ENCODE measurements at regions not wholly inside any gene's neighbourhood (a gene's known extent, or its start where the extent isn't known, plus 50 kb on each side); places are given as distances from the start of the nearest gene placed in this dataset.

DNA sequence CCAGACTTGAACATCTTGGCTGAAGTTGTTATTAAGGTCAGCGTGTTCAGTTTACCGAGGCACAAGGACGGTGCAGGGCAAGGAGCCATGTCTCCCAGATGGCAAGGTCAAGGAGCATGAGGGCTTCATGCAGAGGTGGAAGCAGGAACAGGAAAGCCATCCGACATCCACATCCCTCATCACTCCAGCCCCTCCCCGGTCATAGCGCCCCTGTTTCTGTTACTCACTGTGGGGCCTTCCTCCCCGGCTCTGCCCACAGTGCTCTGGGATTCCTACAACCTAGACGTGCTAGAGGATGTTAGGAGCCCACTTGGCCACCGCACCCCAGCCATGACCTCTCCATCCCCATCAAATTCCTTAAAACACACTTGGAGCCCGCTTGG, 146.7 kb downstream of the TTLL2 start:
- 88% methylated on average over 7 of the region's 10 CpGs for WGBS (ENCODE audit: insufficient coverage)
- Histone ChIP-seq H3K9me3 (no peaks in the 10 kb centered on the region), H3K4me1 (ENCODE audit: control insufficient read depth in 1 of 2, extremely low read depth in 1 of 2, insufficient read depth in 2 of 2, low read length in 2 of 2) (no peaks in the 10 kb centered on the region), H3K27ac (ENCODE audit: low read length) (no peak overlapping the region), H3K27me3 (replicated peaks in 1 of 2; ENCODE audit: control insufficient read depth in 2 of 2, extremely low read depth in 1 of 2, insufficient read depth in 2 of 2, low read length in 1 of 2) (peaks cover 0 to 8% of the 10 kb centered on the region in 2 experiments), H3K4me3 (ENCODE audit: control insufficient read depth in 1 of 2, extremely low read depth in 1 of 2, low read length in 1 of 2) (no peak overlapping the region), H3K36me3 (ENCODE audit: control insufficient read depth in 2 of 2, extremely low read depth in 1 of 2, insufficient read depth in 1 of 2, low read length in 1 of 2) (no peaks in the 10 kb centered on the region)
- Mint-ChIP-seq H3K9me3 (no peaks in the 10 kb centered on the region), H3K27me3 (peaks cover 0 to 6% of the 10 kb centered on the region in 2 donors), H3K36me3 (no peaks in the 10 kb centered on the region), H3K27ac (no peak overlapping the region), H3K4me1 (peaks cover 2 to 5% (median 4%) of the 10 kb centered on the region in 3 donors), H3K4me3 (no peak overlapping the region)
- ATAC-seq (replicated peaks in 1 of 4) (no peak), DNase-seq (no peak)
- CTCF ChIA-PET, result no interaction called here
- POLR2A ChIA-PET, result no interaction called here

- DNase-seq, result no peak
- H3K4me1 ChIP-seq (ENCODE audit: control insufficient read depth in 1 of 2, extremely low read depth in 1 of 2, insufficient read depth in 2 of 2, low read length in 2 of 2), result no peaks in the 10 kb centered on the region
- H3K9me3 ChIP-seq, result no peaks in the 10 kb centered on the region
- H3K27ac ChIP-seq (ENCODE audit: low read length), result no peak overlapping the region
- no peak for ATAC-seq (replicated peaks in 1 of 4)
- 100% methylated on average over 4 of the region's 4 CpGs for WGBS (ENCODE audit: insufficient coverage)
- no peak overlapping the region for H3K4me3 ChIP-seq (ENCODE audit: control insufficient read depth in 1 of 2, extremely low read depth in 1 of 2, low read length in 1 of 2)
- Mint-ChIP-seq H3K4me3 (no peak overlapping the region), H3K36me3 (no peaks in the 10 kb centered on the region), H3K9me3 (no peaks in the 10 kb centered on the region), H3K4me1 (peaks cover 2 to 5% (median 4%) of the 10 kb centered on the region in 3 donors), H3K27ac (no peak overlapping the region), H3K27me3 (peaks cover 0 to 6% of the 10 kb centered on the region in 2 donors)
- ChIA-PET CTCF (no interaction called here), POLR2A (no interaction called here)
- H3K27me3 ChIP-seq (replicated peaks in 1 of 2; ENCODE audit: control insufficient read depth in 2 of 2, extremely low read depth in 1 of 2, insufficient read depth in 2 of 2, low read length in 1 of 2), result peaks cover 0 to 8% of the 10 kb centered on the region in 2 experiments
- no peaks in the 10 kb centered on the region for H3K36me3 ChIP-seq (ENCODE audit: control insufficient read depth in 2 of 2, extremely low read depth in 1 of 2, insufficient read depth in 1 of 2, low read length in 1 of 2)
Measured at GRCh38 chr6:167472148-167472547, 147.3 kb downstream of the TTLL2 start.

DNA sequence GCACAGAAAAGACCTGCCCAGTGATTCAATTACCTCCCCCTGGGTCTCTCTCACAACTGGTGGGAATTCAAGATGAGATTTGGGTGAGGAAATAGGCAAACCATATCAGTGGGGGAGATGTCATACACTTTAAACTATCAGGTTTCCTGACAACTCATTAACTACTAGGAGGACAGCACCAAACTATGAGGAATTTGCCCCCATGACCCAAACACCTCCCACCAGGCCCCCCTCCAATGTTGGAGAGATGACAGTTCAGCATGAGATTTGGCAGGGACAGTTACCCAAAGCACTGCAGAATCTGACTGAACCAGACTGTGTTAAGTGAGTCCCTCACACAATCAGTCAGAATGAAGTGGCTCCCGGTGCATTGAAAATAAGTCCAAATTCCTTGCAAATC, 148.0 kb downstream of the TTLL2 start:
- CTCF ChIA-PET, result no interaction called here
- H3K4me1 Mint-ChIP-seq, result peaks cover 2 to 5% (median 4%) of the 10 kb centered on the region in 3 donors

DNA sequence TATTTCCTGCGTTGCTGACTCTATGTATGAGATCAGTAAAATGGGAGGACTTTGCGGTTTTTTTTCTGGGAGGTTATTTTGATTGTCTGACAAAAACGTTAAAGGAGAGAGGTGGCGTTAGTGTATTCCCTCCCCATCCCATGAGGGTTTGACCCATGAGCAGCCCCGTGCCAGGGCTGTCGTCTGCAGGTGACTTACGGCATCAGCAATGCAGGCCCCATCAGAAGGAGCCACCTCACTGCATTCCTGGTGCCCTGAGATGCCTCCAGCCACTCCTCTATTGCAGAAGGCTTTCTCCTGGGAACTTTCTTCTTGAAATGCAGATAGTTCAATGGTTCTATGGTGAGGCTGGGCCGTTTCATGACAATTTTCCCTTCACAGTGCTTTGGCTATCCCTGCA, 149.3 kb downstream of the TTLL2 start:
- Mint-ChIP-seq H3K27ac (no peak overlapping the region), H3K4me3 (no peak overlapping the region), H3K27me3 (peaks cover 0 to 9% of the 10 kb centered on the region in 2 donors), H3K9me3 (no peaks in the 10 kb centered on the region), H3K4me1 (peaks cover 0 to 1% (median 1%) of the 10 kb centered on the region in 3 donors), H3K36me3 (no peaks in the 10 kb centered on the region)
- WGBS (ENCODE audit: insufficient coverage), result 100% methylated on average over 1 of the region's 8 CpGs
- no peak for ATAC-seq (replicated peaks in 1 of 4)
- H3K36me3 ChIP-seq (ENCODE audit: control insufficient read depth in 2 of 2, extremely low read depth in 1 of 2, insufficient read depth in 1 of 2, low read length in 1 of 2), result no peaks in the 10 kb centered on the region
- H3K4me1 ChIP-seq (ENCODE audit: control insufficient read depth in 1 of 2, extremely low read depth in 1 of 2, insufficient read depth in 2 of 2, low read length in 2 of 2), result no peaks in the 10 kb centered on the region
- CTCF ChIA-PET, result no interaction called here
- no peaks in the 10 kb centered on the region for H3K9me3 ChIP-seq
- no peak for DNase-seq
- no peak overlapping the region for H3K27ac ChIP-seq (ENCODE audit: low read length)
- POLR2A ChIA-PET, result no interaction called here
- H3K27me3 ChIP-seq (replicated peaks in 1 of 2; ENCODE audit: control insufficient read depth in 2 of 2, extremely low read depth in 1 of 2, insufficient read depth in 2 of 2, low read length in 1 of 2), result peaks cover 0 to 8% of the 10 kb centered on the region in 2 experiments
- H3K4me3 ChIP-seq (ENCODE audit: control insufficient read depth in 1 of 2, extremely low read depth in 1 of 2, low read length in 1 of 2), result no peak overlapping the region

More for the DNA sequence above, 148.0 kb downstream of the TTLL2 start:
- Histone ChIP-seq H3K4me3 (ENCODE audit: control insufficient read depth in 1 of 2, extremely low read depth in 1 of 2, low read length in 1 of 2) (no peak overlapping the region), H3K4me1 (ENCODE audit: control insufficient read depth in 1 of 2, extremely low read depth in 1 of 2, insufficient read depth in 2 of 2, low read length in 2 of 2) (no peaks in the 10 kb centered on the region), H3K27me3 (replicated peaks in 1 of 2; ENCODE audit: control insufficient read depth in 2 of 2, extremely low read depth in 1 of 2, insufficient read depth in 2 of 2, low read length in 1 of 2) (peaks cover 0 to 8% of the 10 kb centered on the region in 2 experiments), H3K36me3 (ENCODE audit: control insufficient read depth in 2 of 2, extremely low read depth in 1 of 2, insufficient read depth in 1 of 2, low read length in 1 of 2) (no peaks in the 10 kb centered on the region), H3K27ac (ENCODE audit: low read length) (no peak overlapping the region), H3K9me3 (no peaks in the 10 kb centered on the region)
- POLR2A ChIA-PET, result no interaction called here
- Mint-ChIP-seq H3K4me3 (no peak overlapping the region), H3K27me3 (peaks cover 0 to 3% of the 10 kb centered on the region in 2 donors), H3K27ac (no peak overlapping the region), H3K36me3 (no peaks in the 10 kb centered on the region), H3K9me3 (no peaks in the 10 kb centered on the region)
- WGBS (ENCODE audit: insufficient coverage), result no CpG with 5 or more reads among the region's 1 CpG
- ATAC-seq (replicated peaks in 1 of 4) (no peak), DNase-seq (no peak)

DNA sequence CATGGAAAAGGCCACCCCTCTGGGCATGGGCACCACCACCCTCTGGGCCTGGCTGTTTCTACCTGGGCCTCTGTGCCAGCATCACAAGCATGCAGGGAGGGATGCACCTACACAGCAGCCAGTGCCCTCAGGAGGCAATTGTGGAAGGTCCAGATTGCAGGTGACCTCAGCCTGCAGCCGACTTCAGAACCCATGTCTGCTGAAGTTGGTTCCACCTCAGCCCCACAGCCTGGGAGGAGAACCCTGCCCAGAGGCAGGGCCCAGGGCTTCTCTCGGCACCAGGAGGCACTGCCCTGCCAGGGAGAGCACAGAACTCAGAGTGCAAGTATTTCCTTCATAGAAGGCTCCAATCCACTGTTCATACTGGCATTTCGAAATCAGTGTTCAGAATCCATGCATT, 149.8 kb downstream of the TTLL2 start:
- Mint-ChIP-seq H3K9me3 (no peaks in the 10 kb centered on the region), H3K4me3 (no peak overlapping the region), H3K36me3 (no peaks in the 10 kb centered on the region), H3K4me1 (no peaks in the 10 kb centered on the region), H3K27me3 (peaks cover 1 to 8% of the 10 kb centered on the region in 2 donors), H3K27ac (no peak overlapping the region)
- H3K36me3 ChIP-seq (ENCODE audit: control insufficient read depth in 2 of 2, extremely low read depth in 1 of 2, insufficient read depth in 1 of 2, low read length in 1 of 2), result no peaks in the 10 kb centered on the region
- DNase-seq, result no peak
- H3K27me3 ChIP-seq (replicated peaks in 1 of 2; ENCODE audit: control insufficient read depth in 2 of 2, extremely low read depth in 1 of 2, insufficient read depth in 2 of 2, low read length in 1 of 2), result peaks cover 0 to 12% of the 10 kb centered on the region in 2 experiments
- no peak for ATAC-seq (replicated peaks in 1 of 4)
- H3K9me3 ChIP-seq, result no peaks in the 10 kb centered on the region
- H3K4me3 ChIP-seq (ENCODE audit: control insufficient read depth in 1 of 2, extremely low read depth in 1 of 2, low read length in 1 of 2), result no peak overlapping the region
- no peak overlapping the region for H3K27ac ChIP-seq (ENCODE audit: low read length)
- no peaks in the 10 kb centered on the region for H3K4me1 ChIP-seq (ENCODE audit: control insufficient read depth in 1 of 2, extremely low read depth in 1 of 2, insufficient read depth in 2 of 2, low read length in 2 of 2)
- WGBS (ENCODE audit: insufficient coverage), result 79% methylated on average over 2 of the region's 3 CpGs
- ChIA-PET POLR2A (no interaction called here), CTCF (no interaction called here)

DNA sequence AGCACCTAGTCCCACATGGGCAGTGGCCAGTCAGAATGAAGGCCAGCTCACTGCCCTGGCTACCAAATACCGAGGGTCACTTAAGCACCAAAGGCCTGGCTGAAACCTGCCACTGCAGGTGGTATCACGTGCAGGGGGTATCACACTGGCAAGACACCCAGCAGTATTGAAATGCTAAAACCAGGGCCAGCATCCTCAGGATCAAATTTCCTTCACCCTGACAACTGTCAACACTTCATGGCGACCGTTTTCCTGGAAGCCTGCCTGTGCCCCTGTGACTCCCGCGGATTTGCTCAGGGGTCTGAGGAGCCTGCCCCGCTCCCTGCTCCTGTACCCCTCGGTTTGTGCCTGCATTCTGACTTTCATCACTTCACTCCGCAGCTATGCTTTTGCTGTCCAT, 151.1 kb downstream of the TTLL2 start:
- 84% methylated on average over 7 of the region's 9 CpGs for WGBS (ENCODE audit: insufficient coverage)
- Mint-ChIP-seq H3K27ac (no peak overlapping the region), H3K27me3 (peaks cover 10 to 19% of the 10 kb centered on the region in 2 donors), H3K9me3 (no peaks in the 10 kb centered on the region), H3K4me1 (no peaks in the 10 kb centered on the region), H3K4me3 (no peak overlapping the region), H3K36me3 (no peaks in the 10 kb centered on the region)
- POLR2A ChIA-PET, result no interaction called here
- DNase-seq (no peak), ATAC-seq (replicated peaks in 1 of 4) (no peak)
- CTCF ChIA-PET, result no interaction called here
- H3K4me3 ChIP-seq (ENCODE audit: control insufficient read depth in 1 of 2, extremely low read depth in 1 of 2, low read length in 1 of 2), result no peak overlapping the region
- no peak overlapping the region for H3K27ac ChIP-seq (ENCODE audit: low read length)
- peaks cover 0 to 15% of the 10 kb centered on the region in 2 experiments for H3K27me3 ChIP-seq (replicated peaks in 1 of 2; ENCODE audit: control insufficient read depth in 2 of 2, extremely low read depth in 1 of 2, insufficient read depth in 2 of 2, low read length in 1 of 2)
- no peaks in the 10 kb centered on the region for H3K9me3 ChIP-seq
- no peaks in the 10 kb centered on the region for H3K4me1 ChIP-seq (ENCODE audit: control insufficient read depth in 1 of 2, extremely low read depth in 1 of 2, insufficient read depth in 2 of 2, low read length in 2 of 2)
- no peaks in the 10 kb centered on the region for H3K36me3 ChIP-seq (ENCODE audit: control insufficient read depth in 2 of 2, extremely low read depth in 1 of 2, insufficient read depth in 1 of 2, low read length in 1 of 2)
